Parathyroid adenoma (tissue), 2 donors: ENCODE measurements at regions not wholly inside any gene's neighbourhood (a gene's known extent, or its start where the extent isn't known, plus 50 kb on each side); places are given as distances from the start of the nearest gene placed in this dataset.
"Not testable (repeated sequence)": the region's sequence is repeated elsewhere in the genome, so short reads cannot be mapped to it uniquely, and the experiment has no call there.

Experiments
- H2AFZ ChIP-seq: fragments of 300-600 bp; sonication (generic); one replicate; pipeline ENCODE4 v1.7.0; 2017; ENCODE audit warnings: antibody characterized with exemption, mild to moderate bottlenecking
- H3K27ac ChIP-seq: fragments of 300-600 bp; sonication (generic); one replicate; pipeline ENCODE4 v1.7.0; 2017
- H3K27me3 ChIP-seq: fragments of 300-600 bp; sonication (generic); one replicate; pipeline ENCODE4 v1.7.0; 2017; ENCODE audit warnings: low read length; ENCODE audit not compliant: control insufficient read depth, insufficient read depth
- H3K36me3 ChIP-seq: fragments of 300-600 bp; sonication (generic); one replicate; pipeline ENCODE4 v1.7.0; 2017; ENCODE audit warnings: low read length; ENCODE audit not compliant: control insufficient read depth, insufficient read depth
- H3K4me1 ChIP-seq: fragments of 300-600 bp; sonication (generic); one replicate; pipeline ENCODE4 v1.7.0; 2017; ENCODE audit warnings: control low read depth
- H3K4me2 ChIP-seq: fragments of 300-600 bp; sonication (generic); one replicate; pipeline ENCODE4 v1.7.0; 2017; ENCODE audit warnings: low read length
- H3K4me3 ChIP-seq: fragments of 300-600 bp; sonication (generic); one replicate; pipeline ENCODE4 v1.7.0; 2017; ENCODE audit warnings: low read depth, low read length
- H3K79me2 ChIP-seq: fragments of 300-600 bp; sonication (generic); one replicate; pipeline ENCODE4 v1.7.0; 2017; ENCODE audit warnings: control low read depth
- H3K9ac ChIP-seq: fragments of 300-600 bp; sonication (generic); one replicate; pipeline ENCODE4 v1.7.0; 2017; ENCODE audit warnings: mild to moderate bottlenecking
- H3K9me3 ChIP-seq: fragments of 300-600 bp; sonication (generic); one replicate; pipeline ENCODE4 v1.7.0; 2017; ENCODE audit warnings: low read length; ENCODE audit not compliant: control insufficient read depth
- TF ChIP-seq, protein P1 (sequence below): fragments of 300-600 bp; sonication (generic); IDR thresholded peaks from one replicate; pipeline ENCODE4 v1.7.0; 2017; ENCODE audit warnings: antibody characterized with exemption, mild to moderate bottlenecking
- donor health status: primary hyperparathyroidism.

DNA sequence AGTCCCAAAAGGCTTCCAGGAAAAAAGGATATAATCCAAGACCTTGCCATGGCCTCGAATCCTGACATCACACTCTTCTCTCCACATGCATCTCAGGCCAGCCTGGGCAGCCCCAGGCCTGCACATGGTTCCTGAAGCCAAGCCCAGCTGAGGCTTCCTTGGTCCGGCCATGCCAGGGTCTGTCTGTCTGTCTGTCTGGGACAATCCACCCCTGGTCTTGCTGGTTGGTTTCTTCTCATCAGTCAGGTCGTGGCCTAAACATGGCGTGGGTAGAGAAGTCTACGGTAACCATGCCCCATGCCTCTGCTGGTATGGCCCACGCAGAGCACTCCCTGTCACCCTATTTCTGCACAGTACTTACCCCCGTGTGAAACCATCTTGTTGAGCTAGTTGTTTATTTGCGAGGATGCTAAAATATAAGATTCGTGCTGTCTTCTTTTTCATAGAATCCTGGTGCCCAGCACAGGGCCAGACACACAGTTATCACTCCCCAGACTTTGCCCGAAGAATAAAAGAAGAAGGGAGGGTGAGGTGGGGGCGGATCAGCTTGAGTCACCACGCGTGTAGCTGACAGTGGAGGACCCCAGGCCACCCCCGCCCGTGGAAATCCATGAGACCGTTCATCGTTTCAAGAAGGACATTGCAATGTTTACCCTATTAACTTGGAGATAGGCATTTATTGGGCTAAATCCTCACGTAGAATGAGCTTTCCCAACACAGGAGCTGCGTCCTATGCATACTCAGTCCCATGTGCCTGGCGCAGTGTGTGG lies 107.2 kb downstream of the RNASET2 start:
- no peak overlapping the region for H2AFZ ChIP-seq
- no peaks in the 10 kb centered on the region for H3K9me3 ChIP-seq
- no peaks in the 10 kb centered on the region for H3K79me2 ChIP-seq
- no peak overlapping the region for H3K4me3 ChIP-seq
- TF ChIP-seq, protein P1, sequence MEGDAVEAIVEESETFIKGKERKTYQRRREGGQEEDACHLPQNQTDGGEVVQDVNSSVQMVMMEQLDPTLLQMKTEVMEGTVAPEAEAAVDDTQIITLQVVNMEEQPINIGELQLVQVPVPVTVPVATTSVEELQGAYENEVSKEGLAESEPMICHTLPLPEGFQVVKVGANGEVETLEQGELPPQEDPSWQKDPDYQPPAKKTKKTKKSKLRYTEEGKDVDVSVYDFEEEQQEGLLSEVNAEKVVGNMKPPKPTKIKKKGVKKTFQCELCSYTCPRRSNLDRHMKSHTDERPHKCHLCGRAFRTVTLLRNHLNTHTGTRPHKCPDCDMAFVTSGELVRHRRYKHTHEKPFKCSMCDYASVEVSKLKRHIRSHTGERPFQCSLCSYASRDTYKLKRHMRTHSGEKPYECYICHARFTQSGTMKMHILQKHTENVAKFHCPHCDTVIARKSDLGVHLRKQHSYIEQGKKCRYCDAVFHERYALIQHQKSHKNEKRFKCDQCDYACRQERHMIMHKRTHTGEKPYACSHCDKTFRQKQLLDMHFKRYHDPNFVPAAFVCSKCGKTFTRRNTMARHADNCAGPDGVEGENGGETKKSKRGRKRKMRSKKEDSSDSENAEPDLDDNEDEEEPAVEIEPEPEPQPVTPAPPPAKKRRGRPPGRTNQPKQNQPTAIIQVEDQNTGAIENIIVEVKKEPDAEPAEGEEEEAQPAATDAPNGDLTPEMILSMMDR: no peak
- H3K36me3 ChIP-seq: no peaks in the 10 kb centered on the region
- no peak overlapping the region for H3K27ac ChIP-seq
- H3K27me3 ChIP-seq: no peaks in the 10 kb centered on the region
- H3K4me2 ChIP-seq: no peak overlapping the region
- no peaks in the 10 kb centered on the region for H3K4me1 ChIP-seq
- H3K9ac ChIP-seq: no peak overlapping the region

DNA sequence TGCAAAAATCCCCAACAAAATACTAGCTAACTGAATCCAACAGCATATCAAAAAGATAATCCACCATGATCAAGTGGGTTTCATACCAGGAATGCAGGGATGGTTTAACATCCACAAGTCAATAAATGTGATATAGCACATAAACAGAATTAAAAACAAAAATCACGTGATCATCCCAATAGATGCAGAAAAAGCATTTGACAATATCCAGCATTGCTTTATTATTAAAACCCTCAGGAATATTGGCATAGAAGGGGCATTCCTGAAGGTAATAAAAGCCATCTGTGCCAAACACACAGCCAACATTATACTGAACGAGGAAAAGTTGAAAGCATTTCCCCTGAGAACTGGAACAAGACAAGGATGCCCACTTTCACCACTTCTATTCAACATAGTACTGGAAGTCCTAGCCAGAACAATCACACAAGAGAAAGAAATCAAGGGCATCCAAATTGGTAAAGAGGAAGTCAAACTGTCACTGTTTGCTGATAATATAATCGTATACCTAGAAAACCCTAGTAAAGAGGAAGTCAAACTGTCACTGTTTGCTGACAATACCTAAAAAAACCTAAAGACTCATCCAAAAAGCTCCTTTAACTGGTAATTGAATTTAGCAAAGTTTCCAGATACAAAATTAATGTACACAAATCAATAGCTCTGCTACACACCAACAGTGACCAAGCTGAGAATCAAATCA lies 109.8 kb downstream of the RNASET2 start:
- H3K79me2 ChIP-seq, H3K9me3 ChIP-seq, H3K27me3 ChIP-seq, H3K36me3 ChIP-seq, H3K4me2 ChIP-seq, H3K4me3 ChIP-seq, H2AFZ ChIP-seq, H3K9ac ChIP-seq, H3K27ac ChIP-seq, H3K4me1 ChIP-seq: not testable (repeated sequence)

DNA sequence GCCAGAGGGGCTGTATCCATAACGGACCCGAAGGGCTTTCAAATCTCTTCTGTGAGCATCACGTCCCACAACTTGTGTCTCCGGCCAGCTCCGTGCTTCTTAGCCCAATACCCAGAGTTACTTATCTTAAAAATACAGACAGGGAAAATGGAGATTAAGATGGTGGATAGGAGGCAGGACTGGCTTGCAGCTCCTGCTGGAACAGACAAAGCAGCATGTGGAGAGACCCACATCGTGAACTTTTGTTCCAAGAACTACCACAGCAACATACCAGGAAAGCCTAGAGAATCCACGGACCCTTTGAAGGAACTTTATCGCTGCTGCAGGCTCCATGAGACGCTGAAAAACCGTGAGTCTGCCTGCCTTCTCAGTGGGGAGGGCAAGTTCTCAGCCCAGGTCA lies 113.7 kb downstream of the RNASET2 start:
- no peak overlapping the region for H3K4me2 ChIP-seq
- H3K9me3 ChIP-seq: no peaks in the 10 kb centered on the region
- no peaks in the 10 kb centered on the region for H3K36me3 ChIP-seq
- H2AFZ ChIP-seq: no peak overlapping the region
- H3K4me1 ChIP-seq: no peaks in the 10 kb centered on the region
- H3K9ac ChIP-seq: no peak overlapping the region
- no peaks in the 10 kb centered on the region for H3K27me3 ChIP-seq
- TF ChIP-seq, protein P1: no peak
- H3K27ac ChIP-seq: no peak overlapping the region
- H3K4me3 ChIP-seq: no peak overlapping the region
- H3K79me2 ChIP-seq: no peaks in the 10 kb centered on the region

DNA sequence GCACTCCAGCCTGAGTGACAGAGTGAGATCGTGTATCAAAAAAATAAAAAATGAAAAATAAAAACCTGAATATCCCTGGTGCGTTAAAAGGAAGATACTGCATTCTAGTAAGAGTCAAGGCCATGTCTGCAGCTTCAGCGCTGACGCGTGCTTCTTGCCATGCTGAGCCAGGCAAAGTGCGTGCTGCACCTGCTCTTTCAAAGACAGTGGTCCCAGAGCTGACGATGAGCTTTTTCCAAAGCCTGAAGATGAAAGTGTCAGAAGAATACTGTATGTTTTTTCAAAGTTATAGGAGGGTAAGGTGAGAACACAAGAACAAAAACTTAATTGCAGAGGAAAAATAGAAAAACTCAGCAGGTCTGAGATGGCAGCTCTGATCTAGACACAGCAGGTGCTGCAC lies 115.1 kb downstream of the RNASET2 start:
- Histone ChIP-seq H2AFZ (no peak overlapping the region), H3K4me2 (no peak overlapping the region), H3K9ac (no peak overlapping the region), H3K79me2 (no peaks in the 10 kb centered on the region), H3K9me3 (no peaks in the 10 kb centered on the region), H3K27me3 (no peaks in the 10 kb centered on the region), H3K36me3 (no peaks in the 10 kb centered on the region), H3K4me1 (no peaks in the 10 kb centered on the region), H3K4me3 (no peak overlapping the region), H3K27ac (no peak overlapping the region)
- TF ChIP-seq, protein P1: no peak

DNA sequence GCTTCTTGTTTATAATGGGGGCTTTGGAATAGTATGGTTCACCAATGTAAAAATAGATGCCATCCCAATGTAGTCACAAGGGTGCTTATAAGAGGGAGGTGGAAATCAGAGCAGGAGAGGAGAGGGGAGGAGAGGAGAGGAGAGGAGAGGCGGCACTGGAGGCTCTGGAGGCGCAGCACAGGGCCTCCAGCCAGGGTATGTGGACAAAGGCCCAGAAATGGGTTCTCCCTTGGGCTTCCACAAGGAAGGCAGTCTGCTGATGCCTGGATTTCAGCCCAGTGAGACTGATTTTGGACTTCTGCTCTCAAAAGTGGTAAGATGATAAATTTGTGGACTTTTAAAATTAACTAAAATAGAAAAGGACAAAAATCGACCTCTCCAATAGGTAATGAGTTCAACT lies 116.8 kb downstream of the RNASET2 start:
- no peaks in the 10 kb centered on the region for H3K79me2 ChIP-seq
- H3K4me2 ChIP-seq: no peak overlapping the region
- no peaks in the 10 kb centered on the region for H3K9me3 ChIP-seq
- no peaks in the 10 kb centered on the region for H3K36me3 ChIP-seq
- H3K4me3 ChIP-seq: no peak overlapping the region
- H3K27ac ChIP-seq: no peak overlapping the region
- H3K9ac ChIP-seq: no peak overlapping the region
- no peak overlapping the region for H2AFZ ChIP-seq
- H3K27me3 ChIP-seq: no peaks in the 10 kb centered on the region
- TF ChIP-seq, protein P1: no peak
- H3K4me1 ChIP-seq: no peaks in the 10 kb centered on the region
